ENCODE measurements at regions not wholly inside any gene's neighbourhood (a gene's known extent, or its start where the extent isn't known, plus 50 kb on each side); places are given as distances from the start of the nearest gene placed in this dataset.

DNA sequence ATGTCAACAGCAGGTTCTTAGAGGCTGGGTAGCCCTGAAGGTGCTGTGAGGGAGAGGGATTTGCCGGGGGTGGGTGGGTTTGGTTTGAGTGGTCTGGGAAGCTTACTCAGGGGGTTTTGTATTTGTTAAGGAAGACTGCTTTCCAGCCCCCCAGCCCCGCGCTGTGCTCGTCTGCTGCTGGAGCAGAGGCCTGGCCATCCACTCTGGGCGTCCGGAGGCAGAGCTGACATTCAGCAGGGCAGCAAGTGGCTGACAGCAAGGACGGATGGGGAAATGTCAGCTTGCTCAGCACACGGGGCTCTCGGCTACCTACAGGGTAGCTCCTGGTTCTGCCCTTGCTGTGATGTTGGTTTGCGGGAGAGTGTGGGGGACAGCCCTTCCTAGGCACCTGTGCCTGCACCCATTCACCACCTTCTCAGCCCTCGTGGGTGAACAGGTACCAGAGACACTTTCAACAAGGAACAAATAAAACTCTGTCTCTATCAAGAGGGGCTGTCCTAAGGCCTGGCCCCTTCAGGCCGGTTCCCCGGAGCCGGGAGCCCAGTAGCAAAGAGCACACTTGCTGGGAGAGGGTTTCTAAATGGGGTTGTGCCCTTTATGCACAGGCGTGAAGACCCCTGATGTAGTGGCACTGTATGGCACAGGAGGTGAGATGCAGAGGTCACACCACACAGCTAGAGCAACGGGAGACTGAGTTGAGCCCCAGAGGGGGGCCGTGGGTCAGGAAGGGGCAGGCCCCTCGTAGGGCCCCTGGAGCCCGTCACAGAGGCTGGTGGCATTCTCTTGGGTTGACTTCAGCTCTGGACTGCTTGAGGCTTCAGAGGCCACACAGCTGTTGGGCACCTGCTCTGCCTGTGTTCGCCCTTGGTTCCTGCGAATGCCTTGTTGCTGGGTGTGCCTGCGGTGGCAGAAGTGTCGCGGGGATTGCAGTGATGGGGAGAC is 72.2 kb upstream of the SHH start:
- Histone ChIP-seq H3K9me3 (ENCODE audit: severe bottlenecking) (no peaks in the 10 kb centered on the region), H3K27me3 (ENCODE audit: insufficient read depth, low read depth, severe bottlenecking) (peaks cover 97% of the 10 kb centered on the region), H3K36me3 (no peaks in the 10 kb centered on the region), H3K4me3 (ENCODE audit: low read depth, low read length) (no peak overlapping the region), H3K27ac (no peak overlapping the region)
- no peak for DNase-seq
- TF ChIP-seq, protein P1, sequence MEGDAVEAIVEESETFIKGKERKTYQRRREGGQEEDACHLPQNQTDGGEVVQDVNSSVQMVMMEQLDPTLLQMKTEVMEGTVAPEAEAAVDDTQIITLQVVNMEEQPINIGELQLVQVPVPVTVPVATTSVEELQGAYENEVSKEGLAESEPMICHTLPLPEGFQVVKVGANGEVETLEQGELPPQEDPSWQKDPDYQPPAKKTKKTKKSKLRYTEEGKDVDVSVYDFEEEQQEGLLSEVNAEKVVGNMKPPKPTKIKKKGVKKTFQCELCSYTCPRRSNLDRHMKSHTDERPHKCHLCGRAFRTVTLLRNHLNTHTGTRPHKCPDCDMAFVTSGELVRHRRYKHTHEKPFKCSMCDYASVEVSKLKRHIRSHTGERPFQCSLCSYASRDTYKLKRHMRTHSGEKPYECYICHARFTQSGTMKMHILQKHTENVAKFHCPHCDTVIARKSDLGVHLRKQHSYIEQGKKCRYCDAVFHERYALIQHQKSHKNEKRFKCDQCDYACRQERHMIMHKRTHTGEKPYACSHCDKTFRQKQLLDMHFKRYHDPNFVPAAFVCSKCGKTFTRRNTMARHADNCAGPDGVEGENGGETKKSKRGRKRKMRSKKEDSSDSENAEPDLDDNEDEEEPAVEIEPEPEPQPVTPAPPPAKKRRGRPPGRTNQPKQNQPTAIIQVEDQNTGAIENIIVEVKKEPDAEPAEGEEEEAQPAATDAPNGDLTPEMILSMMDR (IDR thresholded peaks at IDR 0.05; ENCODE audit: low read depth, low read length) = no peak

DNA sequence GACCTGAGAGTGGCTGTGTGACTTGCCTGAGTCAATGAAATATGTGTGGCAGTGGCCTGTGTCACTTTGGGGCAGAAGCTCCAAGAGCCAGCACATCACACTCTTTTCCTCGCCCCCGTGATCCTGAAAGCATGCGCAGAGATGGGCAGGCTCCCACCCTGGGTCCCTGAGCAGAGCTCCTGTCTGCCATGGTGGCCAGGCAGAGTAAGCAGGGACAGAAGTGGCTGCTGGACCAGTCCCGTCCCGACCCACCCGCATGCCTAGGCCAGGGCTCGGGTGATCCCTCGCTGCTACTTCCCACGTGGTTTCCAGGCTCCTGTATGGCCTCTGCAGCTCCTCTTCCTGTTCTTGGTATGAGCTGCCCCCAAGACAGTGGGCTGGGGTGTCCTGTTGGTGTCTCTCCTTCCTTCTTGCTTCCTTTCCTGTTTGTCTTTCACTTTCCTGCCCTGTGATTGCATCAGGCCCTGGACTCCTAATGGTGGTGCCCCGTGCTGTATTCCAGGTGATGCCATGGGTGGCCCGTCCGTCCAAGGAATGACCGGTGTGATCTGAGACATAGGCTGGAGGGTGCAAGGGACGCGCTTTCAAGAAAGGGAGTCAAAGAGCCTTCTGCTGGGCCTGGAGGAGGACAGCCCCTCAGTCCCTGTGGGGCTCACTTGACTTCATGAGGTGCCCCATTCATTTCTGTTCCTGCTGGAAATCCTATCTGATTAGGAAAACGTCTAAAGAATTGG is 71.4 kb upstream of the SHH start:
- no peak overlapping the region for H3K27ac ChIP-seq
- TF ChIP-seq, protein P1 (IDR thresholded peaks at IDR 0.05; ENCODE audit: low read depth, low read length) = no peak
- H3K9me3 ChIP-seq (ENCODE audit: severe bottlenecking) = no peaks in the 10 kb centered on the region

GRCh38 chr7:155882596-155882995 is 70.3 kb upstream of the SHH start:
- TF ChIP-seq, protein P1 (IDR thresholded peaks at IDR 0.05; ENCODE audit: low read depth, low read length) = no peak
- Histone ChIP-seq H3K27ac (no peak overlapping the region), H3K36me3 (no peaks in the 10 kb centered on the region), H3K27me3 (ENCODE audit: insufficient read depth, low read depth, severe bottlenecking) (peaks cover 95% of the 10 kb centered on the region), H3K4me3 (ENCODE audit: low read depth, low read length) (no peak overlapping the region), H3K9me3 (ENCODE audit: severe bottlenecking) (no peaks in the 10 kb centered on the region)
- no peak for DNase-seq

More for the DNA sequence above, 71.4 kb upstream of the SHH start:
- peaks cover 97% of the 10 kb centered on the region for H3K27me3 ChIP-seq (ENCODE audit: insufficient read depth, low read depth, severe bottlenecking)
- no peak overlapping the region for H3K4me3 ChIP-seq (ENCODE audit: low read depth, low read length)
- H3K36me3 ChIP-seq = no peaks in the 10 kb centered on the region
- no peak for DNase-seq

DNA sequence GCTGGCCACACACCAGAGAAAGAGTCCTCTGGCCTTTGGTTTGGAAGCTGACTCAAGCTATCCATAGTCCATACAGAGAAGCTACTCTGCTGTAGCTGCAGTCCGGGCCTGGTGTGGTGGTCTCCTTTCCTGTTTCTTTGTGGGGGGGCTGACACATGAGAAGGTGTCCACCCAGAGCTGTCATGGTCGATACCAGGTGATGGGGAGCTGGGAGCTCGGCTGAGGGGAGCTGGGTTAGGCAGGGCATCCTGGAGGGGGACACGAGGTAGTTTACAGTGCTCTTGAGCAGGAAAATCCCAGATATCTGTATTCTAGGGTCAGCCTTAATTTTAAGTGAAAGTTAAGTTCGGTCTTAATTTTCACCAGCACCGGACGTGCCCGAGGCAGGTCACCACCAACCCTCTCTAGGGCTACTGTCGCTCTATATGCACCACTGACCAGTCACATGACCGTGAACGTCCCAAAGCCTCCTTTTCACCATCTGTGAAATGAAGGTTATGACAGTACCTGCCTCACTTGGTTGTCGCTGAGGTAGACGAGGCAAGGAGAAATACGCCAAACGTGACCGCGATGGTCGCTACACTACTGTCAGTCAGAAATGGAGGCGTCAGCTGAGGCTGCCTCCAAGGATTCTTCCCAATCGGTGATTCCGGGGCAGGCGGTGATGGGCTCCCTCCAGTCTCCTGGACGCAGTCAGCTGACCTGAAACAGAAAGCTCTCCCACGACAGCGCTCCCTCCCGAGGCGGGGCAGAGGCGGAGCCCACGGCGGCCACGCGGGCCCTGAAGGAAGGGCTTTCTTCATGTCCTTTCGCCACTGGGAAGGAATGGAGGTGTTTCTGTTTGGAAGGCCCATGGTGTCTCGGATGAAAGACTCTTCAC is 69.4 kb upstream of the SHH start:
- Histone ChIP-seq H3K36me3 (no peaks in the 10 kb centered on the region), H3K27ac (no peak overlapping the region), H3K27me3 (ENCODE audit: insufficient read depth, low read depth, severe bottlenecking) (peaks cover 95% of the 10 kb centered on the region), H3K4me3 (ENCODE audit: low read depth, low read length) (no peak overlapping the region), H3K9me3 (ENCODE audit: severe bottlenecking) (no peaks in the 10 kb centered on the region)
- no peak for DNase-seq
- TF ChIP-seq, protein P1 (IDR thresholded peaks at IDR 0.05; ENCODE audit: low read depth, low read length) = no peak

GRCh38 chr7:155880721-155881120 is 68.5 kb upstream of the SHH start:
- H3K27ac ChIP-seq = no peak overlapping the region
- TF ChIP-seq, protein P1 (IDR thresholded peaks at IDR 0.05; ENCODE audit: low read depth, low read length) = no peak

More at GRCh38 chr7:155880721-155881120, 68.5 kb upstream of the SHH start:
- Histone ChIP-seq H3K4me3 (ENCODE audit: low read depth, low read length) (no peak overlapping the region), H3K9me3 (ENCODE audit: severe bottlenecking) (no peaks in the 10 kb centered on the region), H3K27me3 (ENCODE audit: insufficient read depth, low read depth, severe bottlenecking) (peaks cover 89% of the 10 kb centered on the region), H3K36me3 (no peaks in the 10 kb centered on the region)
- DNase-seq = no peak
